ENCODE measurements at regions not wholly inside any gene's neighbourhood (a gene's known extent, or its start where the extent isn't known, plus 50 kb on each side); places are given as distances from the start of the nearest gene placed in this dataset.

- no peak overlapping the region for H3K14ac ChIP-seq (ENCODE audit: insufficient read depth, low read length)
- H3T11ph ChIP-seq (ENCODE audit: low read length) = no peak overlapping the region
- no peak overlapping the region for H4K5ac ChIP-seq (ENCODE audit: insufficient read length, low read depth, low read length)
- H3K18ac ChIP-seq (ENCODE audit: insufficient read length, low read depth, low read length) = no peak overlapping the region
- H3K27me3 Mint-ChIP-seq (ENCODE audit: low read depth) = no peaks in the 10 kb centered on the region
- no peaks in the 10 kb centered on the region for H3K4me1 ChIP-seq (ENCODE audit: insufficient read depth, low read length)
- H3K36me3 Mint-ChIP-seq (ENCODE audit: insufficient read depth in 1 of 3, low read depth in 3 of 3) = no peaks in the 10 kb centered on the region; a peak in 1 of 7 replicates
- no peaks in the 10 kb centered on the region for H3K9me3 ChIP-seq (ENCODE audit: control insufficient read depth, low read depth, low read length)
- H2AFZ ChIP-seq (ENCODE audit: low read length) = no peak overlapping the region
- no peaks in the 10 kb centered on the region for H3K79me2 ChIP-seq (ENCODE audit: insufficient read depth, low read length)
- H3K4me3 Mint-ChIP-seq = no peak overlapping the region
- no peak overlapping the region for H3K56ac ChIP-seq (ENCODE audit: insufficient read length, low read depth, low read length)
- H3K23ac ChIP-seq (ENCODE audit: insufficient read length, low read depth, low read length) = no peak overlapping the region
- no peaks in the 10 kb centered on the region for H3K23me2 ChIP-seq (ENCODE audit: insufficient read length, low read depth, low read length, poor library complexity, severe bottlenecking)
- H2BK12ac ChIP-seq (ENCODE audit: insufficient read length, low read depth, low read length) = no peak overlapping the region
- H2BK120ac ChIP-seq (ENCODE audit: low read depth, low read length, poor library complexity, severe bottlenecking) = no peak overlapping the region
- H3K9ac ChIP-seq (ENCODE audit: extremely low read depth, insufficient read length, low read length) = no peak overlapping the region
- H4K8ac ChIP-seq (replicated peaks; ENCODE audit: insufficient read length, low read depth, low read length) = no peak overlapping the region
- H3K27ac ChIP-seq (ENCODE audit: insufficient read length, low read depth, low read length) = no peak overlapping the region
- peaks cover 0 to 8% of the 10 kb centered on the region in 2 experiments; a peak in 3 of 4 replicates for H3K4me1 Mint-ChIP-seq
- no peak overlapping the region for H2BK15ac ChIP-seq (ENCODE audit: low read depth, low read length)
- no peaks in the 10 kb centered on the region for H4K20me1 ChIP-seq (ENCODE audit: control insufficient read depth, insufficient read depth, insufficient read length)
- H2BK20ac ChIP-seq (ENCODE audit: low read depth, low read length, poor library complexity, severe bottlenecking) = no peak overlapping the region
- DNase-seq = no peak
- no peak overlapping the region for H3K27ac Mint-ChIP-seq
- H4K91ac ChIP-seq (ENCODE audit: insufficient read length, low read depth, low read length) = no peak overlapping the region
- H3K27me3 ChIP-seq (ENCODE audit: insufficient read depth, low read length) = no peaks in the 10 kb centered on the region
- WGBS (ENCODE audit: extremely low coverage, insufficient read length, low lambda C conversion rate) = no CpG with 5 or more reads among the region's 5 CpGs
- H3K79me1 ChIP-seq (ENCODE audit: insufficient read depth, low read depth, low read length, poor library complexity, severe bottlenecking) = no peaks in the 10 kb centered on the region
- H2BK5ac ChIP-seq (ENCODE audit: insufficient read length, low read length) = no peak overlapping the region
- no peak overlapping the region for H3K4me2 ChIP-seq (ENCODE audit: insufficient read depth, insufficient read length, low read length)
- no peak for TF ChIP-seq CTCF (conservative IDR thresholded peaks at IDR 0.05)
- no peak overlapping the region for H3K4ac ChIP-seq (ENCODE audit: low read depth, low read length)
- H2AK5ac ChIP-seq (ENCODE audit: insufficient read length, low read length) = no peak overlapping the region
- no peaks in the 10 kb centered on the region; a peak in 1 of 5 replicates for H3K9me3 Mint-ChIP-seq
Measured at GRCh38 chr18:73918816-73919215, 228.8 kb downstream of the FBXO15 start.

All from H9 (cell line).